ENCODE measurements at regions not wholly inside any gene's neighbourhood (a gene's known extent, or its start where the extent isn't known, plus 50 kb on each side); places are given as distances from the start of the nearest gene placed in this dataset.

- TF ChIP-seq CTCF (IDR thresholded peaks at IDR 0.05) (no peak), POLR2A (IDR thresholded peaks at IDR 0.05) (no peak)
Measured at GRCh38 chr10:61832866-61833481, 68.5 kb upstream of the ARID5B start.

Measured in uterus (tissue), 2 donors.